GM23338 (cell line): ENCODE measurements at regions not wholly inside any gene's neighbourhood (a gene's known extent, or its start where the extent isn't known, plus 50 kb on each side); places are given as distances from the start of the nearest gene placed in this dataset.
"Not testable (repeated sequence)": the region's sequence is repeated elsewhere in the genome, so short reads cannot be mapped to it uniquely, and the experiment has no call there.

ENCODE experiments used
- CREB1 ChIP-seq: fragments of 250-450 bp; sonication (Bioruptor Pico); IDR thresholded peaks from 2 replicates; pipeline ENCODE4 v1.5.0; 2020; ENCODE audit warnings: low read depth, mild to moderate bottlenecking, moderate library complexity
- CTCF ChIP-seq, 2 experiments: fragments of 200-600 bp in 1 of 2; sonication (generic) in 1 of 2; conservative IDR thresholded peaks; 2 replicates each; pipeline versions ENCODE4 v1.5.1 to v1.6.1; 2016 to 2017; ENCODE audit warnings: antibody characterized with exemption in 2 of 2, low read depth in 2 of 2, mild to moderate bottlenecking in 2 of 2, moderate library complexity in 1 of 2
- EZH2 ChIP-seq: fragments of 200-600 bp; sonication (generic); IDR thresholded peaks from one replicate; pipeline ENCODE4 v1.8.0; 2017; ENCODE audit warnings: antibody characterized with exemption, mild to moderate bottlenecking, low read depth; ENCODE audit not compliant: unreplicated experiment
- EZH2phosphoT487 ChIP-seq: fragments of 200-600 bp; sonication (generic); IDR thresholded peaks from one replicate; pipeline ENCODE4 v1.8.1; 2018; ENCODE audit warnings: antibody characterized with exemption; ENCODE audit not compliant: unreplicated experiment
- JUNB ChIP-seq: IDR thresholded peaks from one replicate; pipeline ENCODE4 v1.6.1; 2016; ENCODE audit warnings: antibody characterized with exemption; ENCODE audit not compliant: unreplicated experiment
- NANOG ChIP-seq: IDR thresholded peaks from 2 replicates; pipeline ENCODE4 v1.6.1; 2016; ENCODE audit warnings: antibody characterized with exemption, borderline replicate concordance
- POLR2AphosphoS5 ChIP-seq: IDR thresholded peaks from 2 replicates; pipeline ENCODE4 v1.6.1; 2016; ENCODE audit warnings: antibody characterized with exemption, low read depth
- REST ChIP-seq: IDR thresholded peaks from one replicate; pipeline ENCODE4 v1.6.1; 2018; ENCODE audit warnings: antibody characterized with exemption; ENCODE audit not compliant: unreplicated experiment
- STAT1 ChIP-seq: IDR thresholded peaks from one replicate; pipeline ENCODE4 v1.6.1; 2016; ENCODE audit warnings: antibody characterized with exemption; ENCODE audit not compliant: unreplicated experiment
- ZNF331 ChIP-seq: fragments of 250-450 bp; sonication (Bioruptor Pico); IDR thresholded peaks from 2 replicates; pipeline ENCODE4 v1.5.0; 2020; ENCODE audit warnings: low read depth, mild to moderate bottlenecking, moderate library complexity

- not testable (repeated sequence) for TF ChIP-seq POLR2AphosphoS5; CTCF (conservative IDR thresholded peaks at IDR 0.05; ENCODE audit: low read depth in 2 of 2); EZH2phosphoT487; REST; ZNF331 (CRISPR knock-in tag); EZH2; NANOG; STAT1; CREB1; JUNB
These were observed 118.0 kb downstream of the POTEB start for GRCh38 chr15:21759401-21760165.
